ENCODE measurements at regions not wholly inside any gene's neighbourhood (a gene's known extent, or its start where the extent isn't known, plus 50 kb on each side); places are given as distances from the start of the nearest gene placed in this dataset.
A peak's percentile ranks its signal among the peaks of the same experiment; 100 is the strongest.

DNA sequence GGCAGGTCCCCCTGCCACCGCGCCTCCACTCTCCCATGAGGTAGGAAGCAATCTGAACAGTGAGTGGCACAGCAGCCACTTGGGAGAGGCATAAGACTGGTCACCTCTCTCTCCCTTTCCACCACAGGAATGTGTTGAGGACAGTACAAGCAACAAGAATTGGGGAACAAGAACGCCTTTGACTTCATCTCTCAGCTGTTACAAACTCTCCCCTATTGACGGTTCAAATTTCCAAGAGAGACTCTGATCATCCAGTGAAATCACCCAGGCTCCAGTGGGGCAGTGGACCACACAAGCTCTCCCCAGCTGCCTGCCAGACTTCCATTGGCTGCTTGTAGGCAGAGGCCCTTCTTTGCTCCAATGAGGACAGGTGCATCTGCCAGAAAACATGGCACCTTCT, 249.9 kb upstream of the JUN start:
- Histone ChIP-seq H3K27me3 (no peaks in the 10 kb centered on the region), H3K27ac (no peak overlapping the region), H3K9me3 (no peaks in the 10 kb centered on the region), H3K4me3 (no peak overlapping the region), H3K36me3 (no peaks in the 10 kb centered on the region), H3K4me1 (no peaks in the 10 kb centered on the region)
- TF ChIP-seq, protein P1, sequence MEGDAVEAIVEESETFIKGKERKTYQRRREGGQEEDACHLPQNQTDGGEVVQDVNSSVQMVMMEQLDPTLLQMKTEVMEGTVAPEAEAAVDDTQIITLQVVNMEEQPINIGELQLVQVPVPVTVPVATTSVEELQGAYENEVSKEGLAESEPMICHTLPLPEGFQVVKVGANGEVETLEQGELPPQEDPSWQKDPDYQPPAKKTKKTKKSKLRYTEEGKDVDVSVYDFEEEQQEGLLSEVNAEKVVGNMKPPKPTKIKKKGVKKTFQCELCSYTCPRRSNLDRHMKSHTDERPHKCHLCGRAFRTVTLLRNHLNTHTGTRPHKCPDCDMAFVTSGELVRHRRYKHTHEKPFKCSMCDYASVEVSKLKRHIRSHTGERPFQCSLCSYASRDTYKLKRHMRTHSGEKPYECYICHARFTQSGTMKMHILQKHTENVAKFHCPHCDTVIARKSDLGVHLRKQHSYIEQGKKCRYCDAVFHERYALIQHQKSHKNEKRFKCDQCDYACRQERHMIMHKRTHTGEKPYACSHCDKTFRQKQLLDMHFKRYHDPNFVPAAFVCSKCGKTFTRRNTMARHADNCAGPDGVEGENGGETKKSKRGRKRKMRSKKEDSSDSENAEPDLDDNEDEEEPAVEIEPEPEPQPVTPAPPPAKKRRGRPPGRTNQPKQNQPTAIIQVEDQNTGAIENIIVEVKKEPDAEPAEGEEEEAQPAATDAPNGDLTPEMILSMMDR (IDR thresholded peaks at IDR 0.05) = no peak
- intact Hi-C loops (cut with DNase I) = no loop called here
- DNase-seq = no peak
- no peak for ATAC-seq

DNA sequence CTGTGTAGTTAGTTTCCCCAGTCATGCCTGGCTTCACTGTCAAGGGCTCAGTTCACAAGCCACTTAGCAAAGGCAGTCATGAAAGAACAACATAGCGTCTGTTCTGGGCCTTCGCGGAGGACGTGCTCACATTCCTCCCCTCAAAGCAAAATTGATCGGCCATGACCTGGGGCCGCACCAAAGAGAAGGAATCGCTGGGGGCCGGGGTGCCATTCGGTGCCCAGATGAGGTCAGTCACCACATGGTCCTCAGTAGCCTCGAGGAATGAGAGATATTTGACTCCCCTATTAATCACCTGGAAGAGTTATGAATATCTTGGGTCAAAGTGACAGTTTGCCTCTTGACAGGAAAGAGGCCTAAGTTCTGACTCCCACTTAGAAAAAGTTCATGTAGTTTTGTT, 251.1 kb upstream of the JUN start:
- Histone ChIP-seq H3K4me1 (no peaks in the 10 kb centered on the region), H3K9me3 (no peaks in the 10 kb centered on the region), H3K36me3 (no peaks in the 10 kb centered on the region), H3K27ac (no peak overlapping the region), H3K4me3 (no peak overlapping the region), H3K27me3 (no peaks in the 10 kb centered on the region)
- ATAC-seq (no peak), DNase-seq (no peak)
- TF ChIP-seq, protein P1 (IDR thresholded peaks at IDR 0.05) = no peak
- intact Hi-C loops (cut with DNase I) = no loop called here

DNA sequence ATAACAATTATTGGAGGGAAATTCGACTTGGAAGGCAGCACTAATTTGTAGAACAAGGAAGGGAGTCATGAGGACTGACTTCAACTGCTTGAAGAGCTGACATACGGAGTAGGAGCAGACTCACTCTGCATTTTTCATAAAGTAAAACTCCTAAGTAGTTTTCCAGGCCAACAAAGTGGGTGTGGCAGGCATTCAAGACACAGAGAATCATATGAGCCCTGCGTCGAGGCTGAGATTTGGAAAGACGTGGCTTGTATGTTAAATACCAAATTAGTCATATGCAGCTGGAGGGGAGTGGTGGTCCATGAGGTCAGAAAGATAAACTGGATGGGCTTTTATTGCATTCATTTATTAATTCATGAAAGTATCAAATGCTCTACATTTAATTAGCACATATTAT, 255.7 kb upstream of the JUN start:
- DNase-seq (no peak), ATAC-seq (no peak)
- Histone ChIP-seq H3K27me3 (no peaks in the 10 kb centered on the region), H3K4me3 (no peak overlapping the region), H3K4me1 (no peaks in the 10 kb centered on the region), H3K27ac (no peak overlapping the region), H3K9me3 (no peaks in the 10 kb centered on the region), H3K36me3 (no peaks in the 10 kb centered on the region)
- intact Hi-C loops (cut with DNase I) = no loop called here
- TF ChIP-seq, protein P1 (IDR thresholded peaks at IDR 0.05) = no peak

DNA sequence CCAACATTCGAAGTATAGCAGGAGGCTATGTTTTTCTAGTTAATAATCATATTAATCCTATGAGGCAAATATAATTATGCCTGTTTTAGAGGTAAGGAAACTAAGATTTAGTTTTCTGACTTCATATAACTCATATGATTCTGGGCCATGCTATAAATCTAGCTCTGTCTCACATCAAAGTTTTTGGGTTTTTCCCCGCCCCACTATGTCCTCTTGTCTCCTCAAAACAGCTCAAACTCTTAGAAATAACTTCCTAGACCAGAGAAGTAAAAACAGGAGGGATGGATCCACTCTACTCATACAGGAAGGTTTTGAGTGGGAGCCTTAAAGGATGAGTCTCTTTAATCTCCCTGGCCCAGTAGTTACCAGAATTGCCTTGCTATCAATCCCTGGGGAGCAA, 256.4 kb upstream of the FGGY start:
- no peaks in the 10 kb centered on the region for H3K27me3 ChIP-seq
- TF ChIP-seq, protein P1 (IDR thresholded peaks at IDR 0.05) = no peak
- ATAC-seq (no peak), DNase-seq (no peak)
- no peaks in the 10 kb centered on the region for H3K4me1 ChIP-seq
- H3K27ac ChIP-seq = no peak overlapping the region
- intact Hi-C loops (cut with DNase I) = no loop called here
- no peak overlapping the region for H3K4me3 ChIP-seq
- no peaks in the 10 kb centered on the region for H3K9me3 ChIP-seq
- no peaks in the 10 kb centered on the region for H3K36me3 ChIP-seq

DNA sequence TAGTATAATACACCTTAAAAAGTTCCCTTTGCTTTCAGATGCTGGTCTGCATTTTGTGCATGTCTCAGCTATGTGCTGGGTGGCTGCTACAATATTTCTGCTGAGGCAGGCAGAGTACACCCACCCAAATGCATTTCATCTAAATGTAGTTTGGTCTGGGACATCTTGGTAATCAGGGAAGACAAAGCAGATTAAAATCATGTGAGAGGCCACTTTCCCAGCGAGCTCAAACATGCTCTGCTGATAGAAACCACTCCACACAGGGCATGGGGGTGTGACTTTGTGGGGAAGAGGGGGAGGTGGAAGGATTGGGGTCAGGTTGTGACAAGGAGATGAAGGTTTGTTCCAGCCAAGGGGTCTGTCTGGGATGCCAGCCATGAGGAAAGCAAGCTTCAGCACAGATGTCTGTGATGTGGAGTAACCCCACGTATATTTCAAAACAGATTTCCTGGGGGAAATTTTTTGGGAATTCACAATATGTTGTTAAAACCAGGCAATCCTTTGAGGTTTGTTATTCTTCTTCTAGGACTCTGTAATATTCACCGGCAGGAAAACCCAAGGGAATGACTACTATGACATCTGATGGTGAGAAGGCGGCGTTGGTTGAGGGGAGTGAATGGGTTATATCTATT, 255.1 kb upstream of the FGGY start:
- TF ChIP-seq, protein P1 (IDR thresholded peaks at IDR 0.05) = no peak
- ATAC-seq (no peak), DNase-seq (no peak)
- no peaks in the 10 kb centered on the region for H3K9me3 ChIP-seq
- intact Hi-C loops (cut with DNase I) = no loop called here
- no peak overlapping the region for H3K27ac ChIP-seq
- peaks cover 5% of the 10 kb centered on the region for H3K4me1 ChIP-seq
- H3K36me3 ChIP-seq = no peaks in the 10 kb centered on the region
- no peak overlapping the region for H3K4me3 ChIP-seq
- no peaks in the 10 kb centered on the region for H3K27me3 ChIP-seq

DNA sequence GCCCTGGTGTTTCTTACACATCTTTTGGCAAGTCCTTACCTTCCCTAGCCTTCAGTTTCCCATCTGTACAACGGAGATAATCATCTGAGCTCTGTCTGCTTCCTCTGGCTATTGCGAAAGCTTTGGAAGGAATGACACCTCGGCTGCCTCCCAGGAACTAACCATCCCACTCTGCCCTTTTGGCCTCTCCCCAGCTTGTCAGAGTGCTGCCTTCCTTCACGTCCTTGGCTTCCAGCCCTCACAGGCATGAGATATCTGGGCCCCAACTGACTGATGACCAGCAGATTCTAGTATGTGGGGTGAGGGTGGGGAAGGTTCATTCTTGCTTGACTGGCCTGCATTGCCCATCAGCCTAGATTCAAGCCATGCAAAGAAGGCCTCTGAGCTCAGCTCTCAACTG, 253.1 kb upstream of the FGGY start:
- no peak overlapping the region for H3K27ac ChIP-seq
- TF ChIP-seq, protein P1 (IDR thresholded peaks at IDR 0.05) = no peak
- DNase-seq (no peak), ATAC-seq (peak; percentile 52)
- intact Hi-C loops (cut with DNase I) = no loop called here
- no peak overlapping the region for H3K4me3 ChIP-seq
- H3K27me3 ChIP-seq = no peaks in the 10 kb centered on the region
- H3K4me1 ChIP-seq = peaks cover 8% of the 10 kb centered on the region
- H3K9me3 ChIP-seq = no peaks in the 10 kb centered on the region
- no peaks in the 10 kb centered on the region for H3K36me3 ChIP-seq
